ENCODE measurements at regions not wholly inside any gene's neighbourhood (a gene's known extent, or its start where the extent isn't known, plus 50 kb on each side); places are given as distances from the start of the nearest gene placed in this dataset.

- DNase-seq (no peak), ATAC-seq (ENCODE audit: insufficient read depth, low FRiP score) (no peak)
- 59 to 73% methylated on average over 2 of the region's 2 CpGs for WGBS, 2 donors
- Histone ChIP-seq H3K4me3 (no peak overlapping the region), H3K36me3 (ENCODE audit: control insufficient read depth in 4 of 4, insufficient read depth in 4 of 4, low read length in 4 of 4) (no peaks in the 10 kb centered on the region), H3K9me3 (ENCODE audit: control insufficient read depth in 4 of 4, insufficient read depth in 3 of 4, low read length in 3 of 4) (peaks cover 0 to 8% (median 0%) of the 10 kb centered on the region in 4 donors), H3K27ac (ENCODE audit: low read depth in 1 of 2, low read length in 1 of 2) (no peak overlapping the region), H3K27me3 (ENCODE audit: control insufficient read depth in 3 of 3, insufficient read depth in 3 of 3, low read length in 2 of 3) (no peaks in the 10 kb centered on the region), H3K9ac (ENCODE audit: insufficient read depth in 1 of 2, low read length in 2 of 2) (no peak overlapping the region), H3K4me1 (ENCODE audit: control insufficient read depth in 5 of 5, insufficient read depth in 5 of 5, low read length in 5 of 5) (peaks cover 0 to 13% (median 1%) of the 10 kb centered on the region in 5 donors)
- no peak for TF ChIP-seq CTCF (IDR thresholded peaks at IDR 0.05; ENCODE audit: control extremely low read depth, extremely low read depth)
Measured at GRCh38 chr9:82563094-82563493, 499.8 kb downstream of the RASEF start.

- TF ChIP-seq CTCF (IDR thresholded peaks at IDR 0.05; ENCODE audit: control extremely low read depth, extremely low read depth): no peak
- peaks cover 0 to 8% (median 0%) of the 10 kb centered on the region in 4 donors for H3K9me3 ChIP-seq (ENCODE audit: control insufficient read depth in 4 of 4, insufficient read depth in 3 of 4, low read length in 3 of 4)
- no peak overlapping the region for H3K27ac ChIP-seq (ENCODE audit: low read depth in 1 of 2, low read length in 1 of 2)
- ATAC-seq (ENCODE audit: insufficient read depth, low FRiP score) (no peak), DNase-seq (no peak)
- WGBS, 2 donors: 92 to 97% methylated on average over 2 of the region's 2 CpGs
- H3K4me3 ChIP-seq: no peak overlapping the region
- H3K36me3 ChIP-seq (ENCODE audit: control insufficient read depth in 4 of 4, insufficient read depth in 4 of 4, low read length in 4 of 4): no peaks in the 10 kb centered on the region
- H3K27me3 ChIP-seq (ENCODE audit: control insufficient read depth in 3 of 3, insufficient read depth in 3 of 3, low read length in 2 of 3): no peaks in the 10 kb centered on the region
- no peak overlapping the region for H3K9ac ChIP-seq (ENCODE audit: insufficient read depth in 1 of 2, low read length in 2 of 2)
- H3K4me1 ChIP-seq (ENCODE audit: control insufficient read depth in 5 of 5, insufficient read depth in 5 of 5, low read length in 5 of 5): peaks cover 0 to 13% (median 1%) of the 10 kb centered on the region in 5 donors
Measured at GRCh38 chr9:82563841-82564240, 499.1 kb downstream of the RASEF start.

DNA sequence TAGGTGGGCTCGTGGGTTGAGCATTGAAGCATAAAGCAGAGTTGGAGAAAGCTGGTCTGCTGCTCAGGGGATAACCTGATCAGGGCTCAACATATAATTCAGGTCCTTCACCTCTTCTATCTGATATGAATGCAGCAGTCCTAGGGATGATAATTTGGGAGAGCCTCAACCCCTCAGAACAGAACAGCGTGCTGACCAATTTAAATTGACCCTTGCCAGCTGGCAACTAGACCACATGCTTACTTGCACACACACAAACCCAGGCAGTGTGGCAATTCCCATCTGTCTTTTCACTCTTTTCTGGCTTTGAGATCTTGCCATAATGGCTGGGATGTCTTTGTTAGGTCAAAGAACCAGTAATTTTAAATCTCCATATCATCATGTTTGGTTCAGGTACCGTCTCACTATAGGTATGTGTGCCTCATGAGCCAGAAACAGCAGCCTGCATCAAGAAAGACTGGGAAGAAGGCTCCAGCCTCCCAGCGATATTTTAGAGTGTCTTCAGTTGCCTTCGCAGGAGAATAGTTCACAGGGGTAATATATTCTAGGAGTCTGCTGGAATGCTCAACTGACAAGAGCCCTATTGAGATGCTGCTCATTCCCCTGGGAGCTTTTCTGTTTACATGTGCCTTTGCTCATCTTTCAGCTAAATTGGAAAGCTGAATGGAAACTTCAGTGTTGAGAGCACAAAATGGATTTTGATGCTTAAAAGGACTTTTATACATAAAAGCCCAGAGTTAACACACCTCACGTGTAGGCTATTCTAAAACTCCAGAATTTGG, 497.6 kb downstream of the RASEF start:
- ATAC-seq (ENCODE audit: insufficient read depth, low FRiP score) (no peak), DNase-seq (peak in 1 of 3 donors; percentile 32)
- TF ChIP-seq CTCF (IDR thresholded peaks at IDR 0.05; ENCODE audit: control extremely low read depth, extremely low read depth): no peak
- Histone ChIP-seq H3K4me1 (ENCODE audit: control insufficient read depth in 5 of 5, insufficient read depth in 5 of 5, low read length in 5 of 5) (peaks cover 0 to 4% (median 0%) of the 10 kb centered on the region in 5 donors), H3K27me3 (ENCODE audit: control insufficient read depth in 3 of 3, insufficient read depth in 3 of 3, low read length in 2 of 3) (no peaks in the 10 kb centered on the region), H3K4me3 (no peak overlapping the region), H3K36me3 (ENCODE audit: control insufficient read depth in 4 of 4, insufficient read depth in 4 of 4, low read length in 4 of 4) (no peaks in the 10 kb centered on the region), H3K9me3 (ENCODE audit: control insufficient read depth in 4 of 4, insufficient read depth in 3 of 4, low read length in 3 of 4) (peaks cover 0 to 8% (median 0%) of the 10 kb centered on the region in 4 donors), H3K27ac (ENCODE audit: low read depth in 1 of 2, low read length in 1 of 2) (no peak overlapping the region), H3K9ac (ENCODE audit: insufficient read depth in 1 of 2, low read length in 2 of 2) (no peak overlapping the region)
- 83 to 92% methylated on average over 6 of the region's 6 CpGs for WGBS, 2 donors

All from lung (tissue), 11 donors.